Hepatocyte (in vitro differentiated cells): ENCODE measurements at regions not wholly inside any gene's neighbourhood (a gene's known extent, or its start where the extent isn't known, plus 50 kb on each side); places are given as distances from the start of the nearest gene placed in this dataset.

ENCODE experiments used
- CTCF ChIP-seq: fragments of 200-600 bp; sonication (generic); IDR thresholded peaks from 2 replicates; pipeline ENCODE4 v1.5.1; 2016; ENCODE audit warnings: antibody characterized with exemption, mild to moderate bottlenecking; ENCODE audit not compliant: poor library complexity
- EZH2 ChIP-seq: fragments of 200-600 bp; sonication (generic); IDR thresholded peaks from 2 replicates; pipeline ENCODE4 v1.6.1; 2016; ENCODE audit warnings: antibody characterized with exemption, mild to moderate bottlenecking, borderline replicate concordance
- EZH2phosphoT487 ChIP-seq: fragments of 200-600 bp; sonication (generic); IDR thresholded peaks from one replicate; pipeline ENCODE4 v1.6.1; 2018; ENCODE audit warnings: antibody characterized with exemption, mild to moderate bottlenecking, low read depth, moderate library complexity; ENCODE audit not compliant: unreplicated experiment, severe bottlenecking

- TF ChIP-seq EZH2phosphoT487, result no peak
- no peak for TF ChIP-seq EZH2
- no peak for TF ChIP-seq CTCF
These were observed 108.9 kb upstream of the THBS1 start for GRCh38 chr15:39471785-39472574.
